HG03025 (cell line): ENCODE measurements at regions not wholly inside any gene's neighbourhood (a gene's known extent, or its start where the extent isn't known, plus 50 kb on each side); places are given as distances from the start of the nearest gene placed in this dataset.

Experiments
- ATAC-seq: cut with Tn5 transposase; IDR thresholded peaks from one replicate; pipeline ENCODE4 v1.9.1; 2021; ENCODE audit warnings: mild to moderate bottlenecking, moderate library complexity; ENCODE audit not compliant: unreplicated experiment, low FRiP score

DNA sequence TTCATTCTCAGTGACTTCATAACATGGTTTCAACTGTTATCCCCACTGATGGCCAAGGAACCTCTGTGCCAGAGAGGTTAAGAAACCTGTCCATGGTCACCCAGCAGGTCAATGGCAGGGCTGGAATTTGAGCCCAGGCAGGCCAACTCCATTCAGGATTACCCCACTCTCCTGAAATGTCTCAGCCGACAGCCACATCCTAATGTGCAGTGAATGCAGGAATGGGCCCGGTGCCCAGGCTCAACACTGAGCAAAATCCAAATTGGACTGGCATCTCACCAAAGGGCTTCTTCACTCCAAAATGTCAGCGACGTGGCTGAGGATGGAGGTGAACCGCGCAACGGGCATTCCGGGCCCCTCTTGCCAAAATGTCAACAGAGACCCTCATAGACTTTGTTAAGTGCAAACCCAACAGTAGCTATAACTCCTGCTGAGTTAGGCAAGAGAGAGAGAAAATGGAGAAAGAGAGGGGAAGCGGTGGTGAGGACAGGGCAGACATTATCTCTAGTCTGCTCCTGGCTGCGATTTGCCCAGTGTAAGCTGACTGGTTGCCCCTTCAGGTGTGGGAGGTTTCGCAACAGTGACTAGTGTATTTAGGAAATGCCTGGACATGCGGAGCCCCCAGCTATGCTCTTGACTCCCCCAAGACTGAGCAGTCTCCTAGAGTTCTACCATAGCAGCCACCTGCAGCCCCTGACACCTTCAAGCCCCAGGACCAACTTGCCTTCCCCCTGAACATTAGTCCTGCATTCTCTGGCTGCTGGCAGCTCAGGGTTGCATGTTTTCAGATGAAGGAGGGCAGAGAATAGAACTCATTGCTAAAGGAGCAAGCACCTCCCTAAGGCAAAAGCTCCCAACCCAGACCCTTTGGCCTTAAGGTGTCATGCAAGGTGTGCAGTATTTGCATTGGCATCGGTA, 167.7 kb downstream of the ANAPC1 start:
- ATAC-seq = no peak

GRCh38 chr2:111716905-111717775, 166.9 kb downstream of the ANAPC1 start:
- no peak for ATAC-seq
